Keratinocyte (primary cell): ENCODE measurements at regions not wholly inside any gene's neighbourhood (a gene's known extent, or its start where the extent isn't known, plus 50 kb on each side); places are given as distances from the start of the nearest gene placed in this dataset.
A peak's percentile ranks its signal among the peaks of the same experiment; 100 is the strongest.

Source experiments
- DNase-seq: peaks from one replicate; pipeline ENCODE4 v3.0.0-alpha.2; 2011; ENCODE audit warnings: low read depth, missing footprints, low spot score
- FAIRE-seq: peaks from 2 replicates; lab custom pipeline; 2011; peaks lifted over from hg19 to GRCh38; lab: Jason Lieb, UNC
- H2AFZ ChIP-seq: 2 replicates; pipeline ENCODE4 v1.6.0; 2012; ENCODE audit warnings: low read length, control low read depth, inconsistent platforms; ENCODE audit not compliant: control insufficient read depth
- H3K27ac ChIP-seq: 2 replicates; pipeline ENCODE4 v1.5.1; 2011; ENCODE audit warnings: low read length; ENCODE audit not compliant: control insufficient read depth, insufficient read depth
- H3K27me3 ChIP-seq: 3 replicates; pipeline ENCODE4 v1.6.0; 2011; ENCODE audit warnings: low read length; ENCODE audit not compliant: control insufficient read depth, insufficient read depth; ENCODE audit errors: extremely low read depth
- H3K36me3 ChIP-seq, 2 experiments: 2 replicates in 1 of 2; 3 replicates in 1 of 2; pipeline ENCODE4 v1.5.1; 2011; ENCODE audit warnings: low read length in 2 of 2, mild to moderate bottlenecking in 1 of 2; ENCODE audit not compliant: control insufficient read depth in 2 of 2, insufficient read depth in 2 of 2; ENCODE audit errors: extremely low read depth in 1 of 2
- H3K4me1 ChIP-seq: 3 replicates; pipeline ENCODE4 v1.5.1; 2011; ENCODE audit warnings: low read length; ENCODE audit not compliant: control insufficient read depth, insufficient read depth; ENCODE audit errors: extremely low read depth
- H3K4me2 ChIP-seq: 3 replicates; pipeline ENCODE4 v1.6.0; 2011; ENCODE audit warnings: low read depth, low read length; ENCODE audit not compliant: control insufficient read depth, insufficient read depth; ENCODE audit errors: extremely low read depth
- H3K4me3 ChIP-seq, 3 experiments: fragments of 200-600 bp in 1 of 3; sonication (generic) in 1 of 3; 2 replicates in 2 of 3; 3 replicates in 1 of 3; pipeline ENCODE4 v1.5.1; 2011 to 2016; ENCODE audit warnings: low read length in 3 of 3, mild to moderate bottlenecking in 3 of 3, control low read depth in 2 of 3, inconsistent platforms in 1 of 3, low read depth in 1 of 3, mixed read lengths in 1 of 3, mixed run types in 1 of 3, moderate library complexity in 1 of 3; ENCODE audit not compliant: control insufficient read depth in 2 of 3, insufficient read depth in 2 of 3; ENCODE audit errors: extremely low read depth in 1 of 3
- H3K79me2 ChIP-seq: 2 replicates; pipeline ENCODE4 v1.6.0; 2012; ENCODE audit warnings: low read length; ENCODE audit not compliant: control insufficient read depth, insufficient read depth
- H3K9ac ChIP-seq: 3 replicates; pipeline ENCODE4 v1.6.0; 2011; ENCODE audit warnings: low read length; ENCODE audit not compliant: control insufficient read depth, insufficient read depth; ENCODE audit errors: extremely low read depth
- H3K9me1 ChIP-seq: 3 replicates; pipeline ENCODE4 v1.6.0; 2011; ENCODE audit warnings: low read length; ENCODE audit not compliant: control insufficient read depth, insufficient read depth; ENCODE audit errors: extremely low read depth
- H3K9me3 ChIP-seq: 2 replicates; pipeline ENCODE4 v1.5.1; 2012; ENCODE audit warnings: low read depth, low read length; ENCODE audit not compliant: control insufficient read depth
- H4K20me1 ChIP-seq: 3 replicates; pipeline ENCODE4 v1.6.0; 2011; ENCODE audit warnings: low read length; ENCODE audit not compliant: control insufficient read depth, insufficient read depth; ENCODE audit errors: extremely low read depth
- CTCF ChIP-seq, 3 experiments: IDR thresholded peaks in 1 of 3; conservative IDR thresholded peaks in 1 of 3; optimal IDR thresholded peaks in 1 of 3; 2 replicates in 2 of 3; 3 replicates in 1 of 3; pipeline versions ENCODE3 to v1.5.1; 2011; ENCODE audit warnings: low read length in 3 of 3, mild to moderate bottlenecking in 3 of 3, moderate library complexity in 2 of 3, control low read depth in 1 of 3, inconsistent platforms in 1 of 3; ENCODE audit not compliant: insufficient read depth in 2 of 3; ENCODE audit errors: extremely low read depth in 1 of 3
- EZH2 ChIP-seq: IDR thresholded peaks from one replicate; pipeline ENCODE4 v1.6.1; 2012; ENCODE audit warnings: inconsistent platforms, mild to moderate bottlenecking, low read length, moderate library complexity
- dilution Hi-C: fragments of 300-500 bp; cut with MboI; formaldehyde crosslinking; loops from one replicate; pipeline ENCODE4 v1.7.0; 2020; ENCODE audit warnings: low sequenced_read_pairs; ENCODE audit not compliant: extremely low pct_ligation_motif_present

DNA sequence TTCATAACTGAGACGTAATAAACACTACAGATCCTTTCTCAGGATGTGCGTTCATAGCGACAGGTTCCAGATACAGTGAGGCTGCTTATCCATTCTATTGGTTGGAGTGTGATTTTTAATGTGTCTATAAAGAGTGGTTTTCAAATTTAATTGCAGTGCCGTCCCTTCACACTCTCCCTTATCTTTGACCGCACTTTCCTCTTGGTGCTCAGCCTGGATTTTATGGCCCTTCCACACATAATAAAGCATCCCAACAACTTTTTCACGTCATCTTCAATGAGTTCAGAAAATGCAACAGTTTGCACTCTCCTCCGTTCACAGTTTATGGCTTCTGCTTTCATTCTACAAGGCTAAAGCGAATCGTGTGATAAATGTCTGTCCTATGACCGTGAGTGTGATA, 1209.9 kb downstream of the BCL11B start:
- no peak overlapping the region for H3K4me2 ChIP-seq
- dilution Hi-C loops = no loop called here

DNA sequence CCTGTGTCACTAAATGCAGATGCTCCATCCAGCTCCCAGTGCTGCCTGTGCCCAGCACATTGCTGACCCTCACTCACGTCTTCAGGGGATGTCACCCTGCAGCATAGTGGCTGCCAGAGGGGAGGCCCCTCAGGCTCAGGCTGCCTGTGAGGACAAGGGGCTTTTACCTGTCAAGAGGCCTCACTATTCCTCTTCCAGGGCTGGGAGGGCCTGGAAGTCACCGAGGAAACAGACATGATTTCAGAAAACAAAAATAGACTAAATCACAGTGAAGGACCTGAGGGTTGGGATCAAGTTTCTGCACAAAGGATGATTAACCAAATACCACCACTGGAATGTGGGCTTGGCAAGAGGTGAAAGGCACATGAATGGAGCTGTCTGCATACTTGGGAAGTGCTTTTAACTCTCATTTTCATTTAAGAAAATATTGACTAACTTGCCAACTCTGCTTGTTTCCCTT, 1202.3 kb downstream of the BCL11B start:
- Histone ChIP-seq H3K27me3 (no peaks in the 10 kb centered on the region), H3K9me1 (no peaks in the 10 kb centered on the region), H3K9me3 (peaks cover 2% of the 10 kb centered on the region), H2AFZ (peak overlapping the region; percentile 77), H3K9ac (peak overlapping the region; percentile 70), H3K4me3 (peak overlapping the region in 1 of 3 experiments; percentile 41), H3K79me2 (no peaks in the 10 kb centered on the region), H4K20me1 (no peaks in the 10 kb centered on the region), H3K4me1 (peaks cover 15% of the 10 kb centered on the region), H3K36me3 (no peaks in the 10 kb centered on the region), H3K4me2 (peak overlapping the region; percentile 23), H3K27ac (peak overlapping the region; percentile 80)
- dilution Hi-C loops = no loop called here
- DNase-seq (peak; percentile 82), FAIRE-seq (peak; percentile 92)
- TF ChIP-seq EZH2 (no peak), CTCF (optimal IDR thresholded peaks at IDR 0.05 in 1 of 3, IDR thresholded peaks at IDR 0.05 in 1 of 3, conservative IDR thresholded peaks at IDR 0.05 in 1 of 3; ENCODE audit: extremely low read depth in 1 of 3, insufficient read depth in 2 of 3, low read length in 3 of 3) (no peak)

More for the DNA sequence above, 1209.9 kb downstream of the BCL11B start:
- no peaks in the 10 kb centered on the region for H3K27me3 ChIP-seq
- H3K4me3 ChIP-seq = no peak overlapping the region
- DNase-seq (no peak), FAIRE-seq (no peak)
- H2AFZ ChIP-seq = no peak overlapping the region
- TF ChIP-seq EZH2 = no peak
- TF ChIP-seq CTCF (optimal IDR thresholded peaks at IDR 0.05 in 1 of 3, IDR thresholded peaks at IDR 0.05 in 1 of 3, conservative IDR thresholded peaks at IDR 0.05 in 1 of 3; ENCODE audit: extremely low read depth in 1 of 3, insufficient read depth in 2 of 3, low read length in 3 of 3) = no peak
- no peaks in the 10 kb centered on the region for H3K9me1 ChIP-seq
- H3K9me3 ChIP-seq = no peaks in the 10 kb centered on the region
- no peaks in the 10 kb centered on the region for H3K36me3 ChIP-seq
- H3K27ac ChIP-seq = no peak overlapping the region
- no peaks in the 10 kb centered on the region for H3K79me2 ChIP-seq
- no peaks in the 10 kb centered on the region for H4K20me1 ChIP-seq
- no peaks in the 10 kb centered on the region for H3K4me1 ChIP-seq
- H3K9ac ChIP-seq = no peak overlapping the region
